ENCODE measurements at regions not wholly inside any gene's neighbourhood (a gene's known extent, or its start where the extent isn't known, plus 50 kb on each side); places are given as distances from the start of the nearest gene placed in this dataset.

DNA sequence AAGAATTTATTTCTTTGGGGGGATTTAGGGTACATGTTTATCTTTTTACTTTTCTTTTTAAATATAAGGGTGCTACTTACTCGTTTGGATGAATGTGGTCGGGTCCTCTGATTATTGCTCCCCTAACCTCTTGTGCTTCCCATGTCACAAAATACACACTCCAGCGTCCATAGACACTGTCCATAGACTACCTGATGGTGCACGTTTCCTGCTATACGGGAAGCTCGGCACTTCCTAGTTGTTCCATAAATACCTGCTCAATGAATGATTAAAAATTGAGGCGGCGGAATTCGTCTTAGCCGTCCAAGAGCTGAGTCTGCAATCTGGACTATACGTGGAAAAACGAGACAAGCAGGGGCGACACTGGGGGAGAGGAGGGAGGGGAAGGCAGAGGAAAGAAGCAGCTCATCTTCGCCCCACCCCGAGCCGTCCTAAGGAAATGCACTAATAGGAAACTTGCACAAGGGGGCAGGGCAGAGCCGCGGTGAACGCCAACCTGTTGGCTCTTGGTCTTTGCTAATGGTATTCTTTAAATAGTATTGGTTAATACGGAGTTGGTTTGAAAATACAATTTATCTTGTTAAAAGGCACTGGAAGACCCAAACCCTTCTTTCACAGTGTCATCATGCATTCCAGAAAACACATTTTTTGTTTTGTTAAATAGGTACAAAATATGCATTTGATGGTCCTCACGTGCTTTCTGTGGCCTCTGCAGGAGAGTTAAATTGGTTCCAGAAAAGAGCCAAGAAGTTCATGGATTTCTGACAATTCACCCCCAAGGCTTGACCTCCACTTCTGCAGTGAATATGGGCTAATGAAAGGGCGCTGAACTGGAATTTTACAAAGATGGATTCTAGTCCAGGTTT, 73.0 kb upstream of the KCTD1 start (continued):
- TF ChIP-seq ZNF891 (CRISPR knock-in tag; IDR thresholded peaks at IDR 0.05) (no peak), BHLHE40 (IDR thresholded peaks at IDR 0.05; ENCODE audit: low read length) (0 out of 2 replicates have a peak, but pooled peaks have one; percentile 15), ZFYVE20 (CRISPR knock-in tag; IDR thresholded peaks at IDR 0.05; ENCODE audit: borderline replicate concordance, low read depth) (no peak), ZNF20 (CRISPR knock-in tag; IDR thresholded peaks at IDR 0.05) (no peak), ARNT2 (CRISPR knock-in tag; IDR thresholded peaks at IDR 0.05; ENCODE audit: low read depth) (no peak), ELF4 (CRISPR knock-in tag; IDR thresholded peaks at IDR 0.05; ENCODE audit: borderline replicate concordance) (no peak), ZNF878 (CRISPR knock-in tag; IDR thresholded peaks at IDR 0.05) (no peak), ZNF709 (CRISPR knock-in tag; IDR thresholded peaks at IDR 0.05) (no peak), LBX2 (CRISPR knock-in tag; IDR thresholded peaks at IDR 0.05; ENCODE audit: borderline replicate concordance) (no peak), RAD21 (CRISPR knock-in tag; IDR thresholded peaks at IDR 0.05) (peak; percentile 46; the same call in 1 of the 2 replicates), SALL1 (CRISPR knock-in tag; IDR thresholded peaks at IDR 0.05) (no peak), ZBTB3 (CRISPR knock-in tag; IDR thresholded peaks at IDR 0.05; ENCODE audit: borderline replicate concordance, low read depth) (no peak), MIXL1 (CRISPR knock-in tag; IDR thresholded peaks at IDR 0.05) (0 out of 2 replicates have a peak, but pooled peaks have one; percentile 36)
- TF ChIP-seq, protein P1, sequence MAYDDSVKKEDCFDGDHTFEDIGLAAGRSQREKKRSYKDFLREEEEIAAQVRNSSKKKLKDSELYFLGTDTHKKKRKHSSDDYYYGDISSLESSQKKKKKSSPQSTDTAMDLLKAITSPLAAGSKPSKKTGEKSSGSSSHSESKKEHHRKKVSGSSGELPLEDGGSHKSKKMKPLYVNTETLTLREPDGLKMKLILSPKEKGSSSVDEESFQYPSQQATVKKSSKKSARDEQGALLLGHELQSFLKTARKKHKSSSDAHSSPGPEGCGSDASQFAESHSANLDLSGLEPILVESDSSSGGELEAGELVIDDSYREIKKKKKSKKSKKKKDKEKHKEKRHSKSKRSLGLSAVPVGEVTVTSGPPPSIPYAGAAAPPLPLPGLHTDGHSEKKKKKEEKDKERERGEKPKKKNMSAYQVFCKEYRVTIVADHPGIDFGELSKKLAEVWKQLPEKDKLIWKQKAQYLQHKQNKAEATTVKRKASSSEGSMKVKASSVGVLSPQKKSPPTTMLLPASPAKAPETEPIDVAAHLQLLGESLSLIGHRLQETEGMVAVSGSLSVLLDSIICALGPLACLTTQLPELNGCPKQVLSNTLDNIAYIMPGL (CRISPR knock-in tag; IDR thresholded peaks at IDR 0.05; ENCODE audit: borderline replicate concordance in 1 of 2, low read depth in 1 of 2): 0 out of 4 replicates have a peak, but pooled peaks of 1 of the 2 experiments have one; percentile 22
